IMR-90 (cell line): ENCODE measurements at regions not wholly inside any gene's neighbourhood (a gene's known extent, or its start where the extent isn't known, plus 50 kb on each side); places are given as distances from the start of the nearest gene placed in this dataset.
"Not testable (repeated sequence)": the region's sequence is repeated elsewhere in the genome, so short reads cannot be mapped to it uniquely, and the experiment has no call there.

Source experiments
- ATAC-seq: fragments of 200-7000 bp; cut with Tn5 transposase; 2 replicates; pipeline ENCODE4 v1.9.1; 2020; ENCODE audit warnings: low read depth, mild to moderate bottlenecking, moderate library complexity
- BruUV-seq: library from RNA; stranded (reverse); fragments of 400-500 nt; replicated peaks from 2 replicates; lab custom pipeline; 2021; lab: Mats Ljungman, UMichigan
- CTCF ChIA-PET: fragments of 300-600 bp; formaldehyde crosslinking; extraction: SDS; loops from one replicate; lab custom pipeline; 2021; ENCODE audit warnings: antibody characterized with exemption; lab: Yijun Ruan, JAX
- POLR2A ChIA-PET: fragments of 300-600 bp; sonication (Branson Sonifier 250); formaldehyde crosslinking; loops from one replicate; lab custom pipeline; 2022; ENCODE audit warnings: antibody characterized with exemption; ENCODE audit not compliant: unreplicated experiment; lab: Charles Lee
- DNase-seq: peaks from one replicate; pipeline ENCODE4 v3.0.0; 2013
- H2AFZ ChIP-seq: replicated peaks from 2 replicates; pipeline ENCODE3; 2013; ENCODE audit warnings: low read length, mild to moderate bottlenecking; ENCODE audit not compliant: poor library complexity
- H2AK5ac ChIP-seq: 2 replicates; pipeline ENCODE4 v1.6.1; 2013; ENCODE audit warnings: low read depth, low read length, inconsistent platforms
- H2AK9ac ChIP-seq: replicated peaks from 2 replicates; pipeline ENCODE3; 2013; ENCODE audit warnings: mild to moderate bottlenecking, low read depth, low read length, moderate library complexity; ENCODE audit not compliant: poor library complexity
- H2BK120ac ChIP-seq: 2 replicates; pipeline ENCODE4 v1.6.1; 2013; ENCODE audit warnings: low read depth, low read length, inconsistent platforms
- H2BK15ac ChIP-seq: 3 replicates; pipeline ENCODE4 v1.6.1; 2013; ENCODE audit warnings: low read depth, low read length, inconsistent platforms
- H2BK20ac ChIP-seq: 2 replicates; pipeline ENCODE4 v1.6.1; 2013; ENCODE audit warnings: low read depth, mild to moderate bottlenecking, inconsistent platforms, low read length, moderate library complexity
- H2BK5ac ChIP-seq: 2 replicates; pipeline ENCODE4 v1.6.1; 2013; ENCODE audit warnings: mild to moderate bottlenecking, low read depth, low read length, inconsistent platforms; ENCODE audit not compliant: poor library complexity, severe bottlenecking
- H3K14ac ChIP-seq: replicated peaks from 2 replicates; pipeline ENCODE4 v1.6.1; 2013; ENCODE audit warnings: low read depth, low read length, inconsistent platforms
- H3K18ac ChIP-seq: 2 replicates; pipeline ENCODE4 v1.6.1; 2013; ENCODE audit warnings: low read depth, low read length, control low read depth
- H3K23ac ChIP-seq: 2 replicates; pipeline ENCODE4 v1.6.1; 2013; ENCODE audit warnings: low read depth, low read length, inconsistent platforms
- H3K27ac ChIP-seq: 2 replicates; pipeline ENCODE4 v1.5.1; 2013; ENCODE audit warnings: mild to moderate bottlenecking, control low read depth, low read length; ENCODE audit not compliant: insufficient read depth
- H3K27me3 ChIP-seq: 2 replicates; pipeline ENCODE4 v1.6.1; 2013; ENCODE audit warnings: low read length; ENCODE audit not compliant: control insufficient read depth, insufficient read depth
- H3K36me3 ChIP-seq: 2 replicates; pipeline ENCODE4 v1.6.1; 2013; ENCODE audit warnings: low read length, mixed read lengths; ENCODE audit not compliant: control insufficient read depth, insufficient read depth
- H3K4ac ChIP-seq: 2 replicates; pipeline ENCODE4 v1.6.1; 2013; ENCODE audit warnings: low read depth, low read length, inconsistent platforms
- H3K4me1 ChIP-seq: 2 replicates; pipeline ENCODE4 v1.6.1; 2013; ENCODE audit warnings: low read length, mixed read lengths; ENCODE audit not compliant: control insufficient read depth, insufficient read depth
- H3K4me2 ChIP-seq: 2 replicates; pipeline ENCODE4 v1.6.1; 2013; ENCODE audit warnings: low read depth, mild to moderate bottlenecking, control low read depth, low read length, moderate library complexity
- H3K4me3 ChIP-seq: 2 replicates; pipeline ENCODE4 v1.5.1; 2013; ENCODE audit warnings: low read depth, mild to moderate bottlenecking, control low read depth, low read length, moderate library complexity; ENCODE audit not compliant: insufficient read depth
- H3K56ac ChIP-seq: 2 replicates; pipeline ENCODE4 v1.6.1; 2013; ENCODE audit warnings: low read length, inconsistent platforms; ENCODE audit not compliant: insufficient read depth; ENCODE audit errors: extremely low read depth
- H3K79me1 ChIP-seq, 2 experiments: 2 replicates each; pipeline ENCODE4 v1.6.1; 2013; ENCODE audit warnings: low read length in 2 of 2, inconsistent platforms in 1 of 2, low read depth in 1 of 2
- H3K9ac ChIP-seq: 2 replicates; pipeline ENCODE4 v1.6.1; 2013; ENCODE audit warnings: low read depth, low read length, control low read depth
- H3K9me1 ChIP-seq: 2 replicates; pipeline ENCODE4 v1.6.1; 2013; ENCODE audit warnings: low read length, inconsistent platforms; ENCODE audit not compliant: insufficient read depth
- H3K9me3 ChIP-seq: 2 replicates; pipeline ENCODE4 v1.6.1; 2013; ENCODE audit warnings: low read length; ENCODE audit not compliant: control insufficient read depth, insufficient read depth
- H4K20me1 ChIP-seq: 2 replicates; pipeline ENCODE4 v1.6.1; 2013; ENCODE audit warnings: low read length, inconsistent platforms; ENCODE audit not compliant: insufficient read depth
- H4K5ac ChIP-seq: 2 replicates; pipeline ENCODE4 v1.6.1; 2013; ENCODE audit warnings: mild to moderate bottlenecking, low read depth, low read length, control low read depth
- H4K8ac ChIP-seq, 2 experiments: 2 replicates each; pipeline ENCODE4 v1.6.1; 2013; ENCODE audit warnings: low read depth in 2 of 2, low read length in 2 of 2, control low read depth in 1 of 2, inconsistent platforms in 1 of 2
- H4K91ac ChIP-seq: 2 replicates; pipeline ENCODE4 v1.6.1; 2013; ENCODE audit warnings: low read depth, low read length, inconsistent platforms; ENCODE audit not compliant: insufficient read depth
- WGBS, 2 experiments: methylation state at CpG; one replicate each; pipeline versions ENCODE4 v1.1.5 to v1.1.7; 2013; ENCODE audit warnings: missing lambda C conversion rate in 2 of 2; ENCODE audit not compliant: insufficient read length in 1 of 2; ENCODE audit errors: extremely low coverage in 2 of 2; 5-methylcytosine and 5-hydroxymethylcytosine counted together
- dilution Hi-C: fragments of 300-500 bp; cut with HindIII; formaldehyde crosslinking; loops from one replicate; pipeline ENCODE4 v1.14.3; 2018; ENCODE audit warnings: low sequenced_read_pairs; ENCODE audit not compliant: unreplicated experiment
- in situ Hi-C: fragments of 300-500 bp; cut with MboI; formaldehyde crosslinking; loops from 3 replicates; pipeline ENCODE4 v1.14.3; 2019; ENCODE audit warnings: low sequenced_read_pairs, inconsistent platforms, mixed read lengths
- intact Hi-C: fragments of 100-400 bp; cut with micrococcal nuclease; formaldehyde crosslinking; loops from 2 replicates; pipeline ENCODE4 v1.10.0; 2022

DNA sequence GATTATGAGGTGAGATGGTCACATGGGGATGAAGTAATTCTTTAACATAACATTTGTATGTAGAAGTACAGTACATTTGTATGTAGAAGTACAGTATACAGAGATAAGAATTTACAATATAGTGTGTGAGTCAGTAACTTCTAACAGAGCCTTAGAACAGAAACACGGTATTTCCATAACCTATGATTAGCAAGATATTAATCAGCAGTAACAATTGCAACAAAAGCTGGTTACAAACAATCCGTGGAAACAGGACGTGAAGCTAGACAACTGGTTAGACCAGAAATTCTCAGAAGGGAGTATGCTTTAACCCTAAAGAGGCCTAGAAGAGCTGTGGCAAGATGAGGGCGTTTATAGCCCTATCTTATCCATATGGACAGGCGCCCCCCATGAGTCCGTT is 122.0 kb upstream of the CLDN10 start:
- H3K9me3 ChIP-seq, H3K9ac ChIP-seq, H3K4me3 ChIP-seq, BruUV-seq, H3K14ac ChIP-seq, H3K18ac ChIP-seq, H2AK9ac ChIP-seq, H3K79me1 ChIP-seq, H3K36me3 ChIP-seq, H3K4me1 ChIP-seq, H2BK120ac ChIP-seq, in situ Hi-C loops, H2BK5ac ChIP-seq, H3K27me3 ChIP-seq, H2BK20ac ChIP-seq, H4K5ac ChIP-seq, H2AFZ ChIP-seq, H4K8ac ChIP-seq, dilution Hi-C loops, H3K23ac ChIP-seq, H3K4ac ChIP-seq, H4K91ac ChIP-seq, H3K56ac ChIP-seq, DNase-seq, H3K27ac ChIP-seq, H2BK15ac ChIP-seq, intact Hi-C loops, ATAC-seq, H2AK5ac ChIP-seq, H3K4me2 ChIP-seq, H4K20me1 ChIP-seq, POLR2A ChIA-PET, H3K9me1 ChIP-seq: not testable (repeated sequence)
- no CpG with 5 or more reads among the region's 6 CpGs for WGBS, 2 experiments
- CTCF ChIA-PET: interaction anchor here (1.4 kb wide), 1 partner anchor 9 kb away, joined by 5 read pairs; no protein-coding TSS in a partner anchor
